HG02938 (cell line): ENCODE measurements at regions not wholly inside any gene's neighbourhood (a gene's known extent, or its start where the extent isn't known, plus 50 kb on each side); places are given as distances from the start of the nearest gene placed in this dataset.
"Not testable (repeated sequence)": the region's sequence is repeated elsewhere in the genome, so short reads cannot be mapped to it uniquely, and the experiment has no call there.

Experiments
- ATAC-seq: cut with Tn5 transposase; IDR thresholded peaks from one replicate; pipeline ENCODE4 v1.9.1; 2021; ENCODE audit warnings: mild to moderate bottlenecking, moderate library complexity; ENCODE audit not compliant: unreplicated experiment

DNA sequence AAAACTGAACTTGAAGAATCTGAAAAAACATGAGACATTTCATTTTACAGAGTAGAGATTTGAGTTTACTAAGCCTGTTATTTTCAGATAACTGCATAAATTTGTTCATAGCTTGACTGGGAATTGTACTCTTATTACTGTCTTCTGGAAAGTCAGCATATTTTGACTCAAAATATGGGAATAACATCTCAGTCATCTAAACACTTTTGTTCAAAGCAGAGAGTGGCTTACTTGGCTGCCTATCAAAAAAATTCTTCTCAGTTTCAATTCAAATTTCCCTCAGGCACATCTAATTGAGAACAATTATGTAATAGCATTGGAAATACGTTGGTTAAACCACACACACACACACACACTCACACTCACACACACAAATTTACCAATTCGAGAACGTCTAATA is 384.6 kb downstream of the ARL4A start:
- no peak for ATAC-seq

DNA sequence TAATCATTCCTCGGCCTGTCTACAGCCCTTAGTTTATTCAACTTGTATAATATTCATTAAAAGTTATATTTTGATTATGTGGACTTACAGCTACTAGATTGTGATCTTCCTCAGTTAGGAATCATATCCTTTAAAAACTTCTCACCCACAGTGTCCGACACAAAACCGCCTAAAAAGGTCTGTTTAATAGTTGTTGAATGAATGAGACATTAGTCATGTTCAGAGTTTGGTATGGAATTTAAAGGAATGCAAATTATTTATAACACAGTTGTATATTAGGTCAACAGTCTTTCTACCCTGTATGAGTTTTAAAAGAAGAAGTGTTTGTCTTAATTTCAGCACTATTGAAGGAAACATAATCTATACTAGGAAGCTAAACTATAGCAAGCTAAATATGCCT is 390.0 kb downstream of the ARL4A start:
- ATAC-seq: no peak

DNA sequence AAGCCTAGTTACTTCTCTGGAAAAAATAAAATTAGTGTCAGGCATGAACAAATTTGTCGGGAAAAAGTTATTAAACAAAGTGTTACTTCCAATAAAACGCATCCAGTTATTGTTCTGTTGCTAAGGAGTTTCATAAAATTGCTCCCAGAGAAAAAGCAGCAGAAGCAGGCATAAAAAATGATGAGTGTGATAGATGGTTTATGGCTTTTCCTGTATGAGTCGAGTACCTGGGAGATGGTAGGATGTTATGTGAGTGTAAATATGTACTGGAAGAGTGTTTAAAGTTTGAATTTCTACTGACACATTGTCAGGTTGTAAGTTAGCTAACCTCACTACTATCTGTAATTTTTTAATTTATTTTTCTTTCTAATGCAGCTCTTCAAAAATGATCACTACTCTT is 390.7 kb downstream of the ARL4A start:
- no peak for ATAC-seq

DNA sequence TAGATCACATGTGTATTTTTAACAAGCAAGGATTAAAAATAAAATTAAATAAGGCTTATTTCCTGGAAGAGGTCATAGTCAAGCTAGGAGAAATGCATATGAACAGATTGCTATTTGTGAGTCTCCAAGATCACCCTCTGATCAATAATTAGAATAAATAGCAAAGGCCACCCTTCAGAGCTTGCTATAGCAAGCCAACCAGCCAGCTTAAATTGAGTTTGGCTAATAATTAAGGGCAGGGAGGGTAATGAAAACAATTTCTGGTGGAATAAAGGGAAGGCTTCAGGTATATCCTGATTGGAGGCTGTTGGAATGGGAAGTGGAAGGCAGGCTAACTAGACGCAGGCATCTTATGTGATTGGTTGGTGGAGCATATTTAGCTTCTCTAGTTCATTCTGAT is 403.5 kb downstream of the ARL4A start:
- no peak for ATAC-seq

DNA sequence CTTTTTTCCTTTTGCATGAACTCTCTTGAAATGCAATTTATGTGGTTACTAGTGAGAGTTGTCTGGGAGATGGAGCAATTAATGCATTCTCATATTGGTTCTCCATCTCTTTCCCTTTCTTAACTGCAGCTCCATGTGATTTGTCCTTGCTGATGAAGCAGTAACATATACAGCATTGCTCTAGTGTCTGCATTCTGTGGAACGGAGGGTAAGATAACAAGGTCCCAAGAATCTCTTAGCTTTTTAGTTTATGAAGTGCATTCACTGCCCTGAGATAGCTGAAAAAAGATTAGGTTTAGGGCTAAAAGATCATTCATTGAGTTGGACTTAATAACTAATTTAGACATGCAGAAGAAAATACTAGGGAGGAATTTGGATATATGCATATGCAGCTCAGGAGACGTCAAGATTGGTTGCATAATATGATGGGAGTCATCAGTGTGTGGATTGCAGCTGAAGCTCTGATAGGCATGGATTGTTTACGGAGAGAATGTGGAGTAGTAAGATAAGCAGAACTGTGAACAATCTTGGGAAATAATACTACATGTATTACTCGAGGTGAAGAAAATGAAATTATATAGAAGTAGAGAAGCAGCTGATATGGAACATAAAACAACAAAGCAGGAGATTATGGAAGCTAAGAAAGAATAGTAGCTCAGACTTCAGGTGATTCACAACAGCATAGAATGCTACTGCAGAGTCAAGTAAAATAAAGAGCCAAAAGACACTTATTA is 404.7 kb downstream of the ARL4A start:
- ATAC-seq: no peak

DNA sequence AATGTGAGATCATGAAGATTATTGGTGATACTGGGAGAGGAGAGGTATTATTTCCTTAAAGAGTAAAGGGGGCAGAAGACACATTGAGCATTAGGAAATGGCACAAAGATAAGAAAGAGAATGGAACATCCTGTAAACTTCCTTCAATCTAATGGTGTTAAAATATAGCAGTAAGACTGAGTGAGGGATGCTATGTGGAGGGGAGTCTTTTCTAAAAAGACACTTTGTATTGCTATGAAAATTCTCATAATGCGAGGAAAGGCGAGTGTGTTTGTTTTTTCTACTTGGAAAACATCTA is 405.2 kb downstream of the ARL4A start:
- no peak for ATAC-seq

DNA sequence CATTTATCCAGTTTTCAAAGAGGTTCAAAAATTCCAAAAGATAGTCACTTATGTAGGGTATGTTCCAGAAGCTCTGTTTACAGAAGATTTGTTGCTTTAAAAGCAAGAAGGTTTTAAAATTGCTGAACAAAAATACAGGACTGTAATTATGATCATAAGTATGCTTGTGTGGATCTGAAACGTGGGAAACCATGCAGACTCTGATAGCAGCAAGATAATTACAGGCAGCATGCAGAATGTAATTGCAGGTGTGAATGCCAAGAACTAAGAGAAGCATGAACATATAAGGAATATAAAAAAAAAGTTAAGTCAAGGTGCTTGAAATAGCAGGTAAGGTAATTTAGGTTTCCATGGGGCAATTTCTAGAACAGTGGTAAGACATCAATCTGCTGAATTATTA is 405.7 kb downstream of the ARL4A start:
- ATAC-seq: no peak

DNA sequence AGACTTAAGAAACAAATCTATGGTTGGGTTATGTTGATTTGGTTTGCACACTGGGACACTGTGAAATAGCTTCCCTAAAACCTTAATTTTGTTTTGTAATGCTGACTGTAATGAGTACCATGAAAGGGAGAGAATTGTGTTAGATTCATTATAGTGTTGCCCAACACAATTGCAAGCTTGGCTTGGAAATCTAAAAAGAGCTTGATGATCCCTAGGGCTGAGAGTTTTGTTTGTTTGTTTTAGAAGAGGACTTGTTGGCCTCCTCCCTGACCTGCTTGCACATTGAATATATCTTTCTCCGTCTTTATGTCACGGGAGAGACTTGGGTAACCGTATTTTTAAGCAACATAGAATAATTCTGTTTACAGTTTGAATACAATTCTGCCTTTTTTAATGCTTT is 410.1 kb downstream of the ARL4A start:
- ATAC-seq: no peak

DNA sequence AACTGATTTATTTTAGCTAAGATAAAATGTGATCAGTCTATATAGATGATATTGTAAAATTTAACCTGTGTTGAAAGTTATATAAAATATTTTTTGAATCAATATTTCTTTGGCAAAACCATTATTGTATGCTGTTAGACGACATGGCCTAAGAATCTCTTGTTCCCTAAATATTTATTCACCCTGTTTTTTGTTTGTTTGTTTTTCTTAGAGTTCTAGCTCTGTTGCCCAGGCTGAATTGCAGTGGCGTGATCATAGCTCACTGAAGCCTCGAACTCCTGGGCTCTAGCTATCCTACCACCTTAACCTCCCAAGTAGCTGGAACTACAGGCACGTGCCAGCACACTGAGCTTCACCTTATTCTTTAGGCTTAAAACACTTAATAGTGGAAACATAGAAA is 410.7 kb downstream of the ARL4A start:
- ATAC-seq: no peak

DNA sequence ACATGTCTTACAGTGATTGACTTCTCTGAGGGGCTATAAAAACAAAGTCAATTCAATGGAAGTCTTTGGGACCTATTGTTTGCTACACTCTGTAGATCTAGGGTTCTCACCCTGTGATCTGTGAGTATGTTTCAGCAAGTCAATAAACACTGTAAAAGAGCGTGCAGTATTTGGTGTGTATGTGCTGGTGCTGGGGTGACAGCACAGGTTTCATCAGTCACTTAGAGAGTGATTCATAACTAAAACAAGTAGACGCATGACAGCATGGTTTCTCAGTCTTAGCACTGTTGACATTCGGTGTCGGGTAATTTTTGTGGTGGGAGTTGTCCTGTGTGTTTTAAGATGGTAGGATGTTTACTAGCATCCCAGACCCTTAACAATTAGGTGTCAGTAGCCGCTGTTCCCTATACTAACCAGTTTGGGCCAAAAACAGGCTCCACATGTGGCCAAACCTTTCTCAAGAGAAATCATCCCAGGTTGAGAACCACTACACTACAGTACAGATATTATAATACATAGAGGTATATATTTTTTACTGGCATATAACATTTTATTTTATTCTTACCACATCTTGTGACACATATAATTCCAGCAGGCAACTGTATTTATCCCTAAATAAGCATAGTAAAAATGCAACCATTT is 411.8 kb downstream of the ARL4A start:
- ATAC-seq: peak; percentile 68

DNA sequence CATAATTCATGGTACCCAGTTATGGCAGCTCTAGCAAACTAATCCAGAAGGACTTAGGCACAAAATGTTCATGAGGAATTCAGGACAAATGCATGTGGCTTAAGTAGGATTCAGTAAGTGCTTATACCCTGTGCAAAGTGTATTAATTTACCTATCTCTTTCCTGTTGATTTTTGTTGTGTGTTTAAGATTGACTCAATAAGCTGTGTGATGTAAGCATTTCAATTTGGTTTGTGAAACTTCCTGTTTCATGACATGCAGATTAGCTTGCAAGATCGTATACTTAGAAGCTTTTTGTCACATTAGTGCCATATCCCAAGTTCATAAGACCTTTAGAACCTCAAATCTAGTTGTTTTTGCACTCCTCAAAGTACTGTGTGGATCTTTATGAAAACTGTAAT is 416.7 kb downstream of the ARL4A start:
- ATAC-seq: no peak

DNA sequence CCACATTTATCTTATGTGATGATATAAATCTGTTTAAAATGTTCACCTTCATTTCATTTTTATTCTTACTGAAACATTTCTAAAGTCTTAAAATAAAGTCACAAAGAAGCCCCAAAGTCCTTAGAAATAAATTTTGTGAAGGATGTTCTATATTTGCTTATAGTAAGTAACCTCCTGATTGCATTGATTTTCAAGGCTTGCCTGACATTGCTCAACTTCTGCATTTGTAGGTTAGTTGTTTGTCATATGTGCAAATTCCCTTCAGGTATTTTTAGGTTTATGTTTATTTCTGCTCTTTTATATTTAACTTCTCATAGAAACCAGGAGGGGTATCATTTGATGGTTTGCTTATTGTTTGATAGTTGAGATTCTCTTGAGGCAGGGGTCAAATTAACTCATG is 417.8 kb downstream of the ARL4A start:
- ATAC-seq: no peak

DNA sequence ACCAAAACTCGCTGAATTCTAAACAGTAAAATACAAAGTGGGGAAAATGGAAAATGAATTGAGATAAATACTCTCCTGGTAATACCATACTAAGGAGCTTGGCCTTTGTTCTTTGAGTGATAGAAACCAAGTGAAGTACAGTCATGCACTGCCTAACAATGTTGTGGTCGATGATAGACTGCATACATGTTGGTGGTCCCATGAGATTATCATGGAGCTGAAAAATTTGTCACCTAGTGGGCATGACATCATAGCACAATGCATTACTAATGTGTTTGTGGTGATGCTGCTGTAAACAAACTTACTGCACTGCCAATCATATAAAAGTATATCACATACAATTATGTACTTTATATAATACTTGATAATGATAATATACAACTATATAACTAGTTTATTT is 419.1 kb downstream of the ARL4A start:
- ATAC-seq: no peak

DNA sequence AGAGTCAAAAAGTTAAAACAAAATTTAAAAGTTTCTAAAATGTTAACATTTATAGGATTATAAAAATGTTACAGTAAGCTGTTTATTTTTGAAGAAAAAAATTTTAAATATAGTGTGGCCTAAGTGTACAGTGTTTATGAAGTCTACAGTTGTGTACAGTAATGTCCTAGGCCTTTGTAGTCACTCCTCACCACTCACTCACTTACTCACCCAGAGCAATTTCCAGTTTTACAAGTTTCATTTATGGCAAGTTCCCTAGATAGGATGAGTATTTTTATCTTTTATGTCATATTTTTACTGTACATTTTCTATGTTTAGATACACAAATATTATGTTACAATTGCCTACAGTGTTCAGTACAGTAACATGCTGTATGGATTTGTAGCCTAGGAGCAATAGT is 419.9 kb downstream of the ARL4A start:
- no peak for ATAC-seq

DNA sequence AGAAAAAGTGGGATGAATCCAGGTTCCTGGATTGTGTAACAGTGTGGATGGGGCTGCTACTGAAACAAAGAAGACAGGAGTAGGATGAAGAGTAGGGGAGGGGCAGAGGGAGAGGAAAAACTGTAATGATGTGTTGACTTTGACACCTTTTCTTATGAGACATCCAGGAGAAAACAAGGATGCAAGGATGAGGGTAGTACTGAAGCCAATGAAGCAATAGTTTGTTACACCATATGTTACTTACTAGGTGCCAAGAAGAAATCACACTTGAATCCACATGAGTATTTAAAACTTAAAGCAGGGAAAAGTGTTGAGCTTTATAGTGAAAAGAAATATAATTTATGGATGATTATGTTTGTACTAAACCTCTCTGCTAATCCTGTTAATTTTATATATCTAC is 420.6 kb downstream of the ARL4A start:
- ATAC-seq: no peak

DNA sequence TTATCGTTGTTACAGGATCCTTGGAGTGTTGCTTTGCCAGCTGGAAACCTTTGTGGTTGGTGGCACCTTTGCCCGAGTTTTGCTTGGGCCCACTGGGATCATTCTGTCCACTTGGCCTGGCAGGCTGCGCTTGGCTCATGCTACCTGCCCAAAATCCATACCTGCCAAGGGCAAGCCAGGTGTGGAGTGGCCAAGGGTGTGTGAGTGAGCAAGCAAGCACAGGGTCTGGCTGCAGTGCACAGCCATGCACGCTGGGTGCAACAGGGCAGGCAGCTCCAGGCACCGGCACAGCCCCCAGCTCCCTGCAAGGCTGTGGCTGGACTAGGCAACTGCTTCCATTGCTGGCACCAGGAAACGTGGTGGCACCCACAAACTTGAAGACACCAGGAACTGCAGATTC is 421.8 kb downstream of the ARL4A start:
- no peak for ATAC-seq

DNA sequence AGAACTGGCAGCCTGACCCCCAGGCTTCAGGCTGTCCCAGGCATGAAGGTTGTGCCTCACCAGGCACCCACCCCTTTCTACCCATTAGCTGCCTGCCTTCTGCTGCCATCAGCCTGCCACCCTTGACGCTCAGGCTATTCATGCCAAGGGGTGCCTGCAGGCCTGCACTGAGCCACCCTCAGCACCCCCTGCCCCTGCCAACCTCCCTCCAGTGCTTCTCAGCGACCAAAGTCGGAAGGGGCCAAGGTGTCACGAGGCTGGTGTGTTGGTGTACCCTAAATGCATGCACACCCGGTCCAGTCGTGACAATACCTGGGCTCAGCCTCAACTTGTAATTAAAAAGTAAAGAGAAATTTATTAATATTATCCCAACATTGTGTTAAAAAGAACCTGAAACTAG is 422.7 kb downstream of the ARL4A start:
- no peak for ATAC-seq

DNA sequence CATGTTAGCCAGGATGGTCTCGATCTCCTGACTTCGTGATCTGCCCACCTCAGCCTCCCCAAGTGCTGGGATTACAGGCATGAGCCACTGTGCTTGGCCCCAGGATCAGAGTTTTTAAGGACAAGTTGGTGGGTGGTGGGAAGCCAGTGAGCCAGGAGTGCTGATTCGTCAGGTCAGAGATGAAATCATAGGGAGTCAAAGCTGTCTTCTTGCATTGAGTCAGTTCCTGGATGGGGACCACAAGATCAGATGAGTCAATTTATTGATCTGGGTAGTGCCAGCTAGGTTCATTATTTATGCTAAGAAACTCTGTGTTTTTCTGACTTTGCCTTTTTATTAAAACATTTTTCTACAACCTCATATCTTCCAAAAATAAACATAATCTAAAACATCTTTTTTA is 423.8 kb downstream of the ARL4A start:
- ATAC-seq: no peak

DNA sequence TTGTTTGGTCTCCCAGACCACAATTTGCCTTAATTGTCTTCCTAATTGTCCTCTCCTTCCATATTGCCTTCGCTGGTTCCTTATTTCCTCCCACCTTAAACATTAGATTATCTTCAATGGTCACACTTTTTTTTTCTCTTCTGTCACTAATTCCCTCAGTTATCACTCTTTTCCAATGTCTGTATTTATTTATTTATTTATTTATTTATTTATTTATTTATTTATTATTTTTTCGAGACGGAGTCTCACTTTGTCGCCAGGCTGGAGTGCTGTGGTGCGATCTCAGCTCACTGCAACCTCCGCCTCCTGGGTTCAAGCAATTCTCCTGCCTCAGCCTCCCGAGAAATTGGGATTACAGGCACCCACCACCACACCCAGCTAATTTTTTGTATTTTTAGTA is 426.8 kb downstream of the ARL4A start:
- ATAC-seq: not testable (repeated sequence)

DNA sequence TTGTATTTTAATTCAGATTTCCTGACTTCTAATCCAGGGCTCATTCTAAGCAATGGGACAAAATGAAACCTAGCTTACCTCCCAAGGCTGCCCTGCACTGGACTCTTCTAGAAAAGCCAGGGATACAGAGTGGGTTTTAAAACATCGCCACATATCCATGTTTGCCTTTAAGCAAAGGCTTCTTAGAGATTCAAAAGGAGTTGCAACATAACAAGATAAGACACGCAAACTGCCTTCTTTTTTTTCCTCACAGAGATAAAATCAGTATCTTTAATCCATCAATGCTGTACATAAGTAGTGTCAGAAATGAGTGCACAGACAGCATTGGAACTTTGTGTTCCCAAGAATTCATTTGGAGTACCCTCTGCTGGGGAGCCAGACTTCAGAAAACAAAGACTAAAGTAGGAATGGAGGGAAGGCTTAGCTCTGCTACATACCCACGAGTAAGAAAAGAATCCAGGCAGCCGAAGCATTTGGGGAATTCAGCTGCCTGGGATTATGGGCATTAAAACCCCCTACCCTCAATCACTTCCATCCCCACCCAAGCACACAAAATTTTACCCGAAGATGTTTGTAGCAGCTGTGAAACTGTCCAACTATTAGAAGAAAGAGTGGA is 427.8 kb downstream of the ARL4A start:
- no peak for ATAC-seq

DNA sequence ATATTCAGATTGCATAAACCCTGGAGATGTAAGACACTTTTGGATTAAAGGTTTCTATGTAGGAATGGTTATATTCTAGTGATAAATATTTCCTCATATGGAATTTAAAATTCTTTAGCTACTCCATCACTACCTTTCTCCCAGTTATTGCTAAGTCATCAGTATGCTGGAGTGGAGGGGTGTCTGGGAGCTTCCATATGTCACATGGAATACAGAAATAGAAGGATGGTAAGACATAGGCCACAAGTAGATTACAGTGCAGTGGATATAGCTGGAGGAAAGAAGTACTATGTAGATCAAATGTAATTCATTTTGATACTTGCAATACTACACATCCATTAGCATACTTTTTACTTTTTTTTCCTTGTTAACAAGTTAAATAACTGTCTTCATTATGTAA is 428.4 kb downstream of the ARL4A start:
- no peak for ATAC-seq

DNA sequence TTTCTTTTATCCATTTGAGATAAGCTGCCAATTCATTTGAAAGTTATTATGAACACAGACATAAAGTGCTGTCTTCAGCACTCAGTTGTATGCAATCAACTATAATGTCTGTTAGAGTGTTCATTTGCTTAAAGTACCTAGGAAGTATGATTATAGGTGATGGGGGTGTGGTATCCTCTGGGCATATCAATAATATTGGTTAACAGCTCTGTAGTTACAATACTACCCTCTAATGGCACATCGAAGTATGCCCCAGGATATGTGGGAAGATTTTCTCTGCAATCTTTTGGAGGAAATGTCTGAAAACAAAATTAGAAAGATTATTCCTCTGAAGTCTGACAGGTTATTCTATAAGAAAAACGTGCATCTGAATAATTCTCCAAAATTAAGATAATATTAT is 429.7 kb downstream of the ARL4A start:
- no peak for ATAC-seq

DNA sequence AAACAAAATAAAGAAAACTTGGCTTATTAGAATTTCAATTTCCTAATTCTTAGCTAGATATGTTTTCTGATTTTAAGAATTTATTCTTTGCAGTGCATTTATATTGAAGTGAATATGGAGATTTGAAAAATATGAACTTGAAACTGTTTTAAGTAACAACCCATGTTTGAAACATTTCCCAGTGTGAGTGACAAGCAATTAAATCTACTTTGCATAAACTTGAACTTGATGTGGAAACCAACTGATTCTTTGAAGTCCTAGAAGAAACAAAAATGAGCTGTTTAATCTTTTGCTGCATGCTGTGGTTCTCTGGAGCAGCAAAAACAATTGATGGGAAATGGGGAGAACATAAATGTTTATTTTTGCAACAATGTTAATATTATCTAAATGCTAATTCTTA is 430.2 kb downstream of the ARL4A start:
- ATAC-seq: no peak
